Pancreas (tissue), 10 donors: ENCODE measurements at regions not wholly inside any gene's neighbourhood (a gene's known extent, or its start where the extent isn't known, plus 50 kb on each side); places are given as distances from the start of the nearest gene placed in this dataset.

ENCODE experiments used
- ATAC-seq, 4 donors: fragments of 200-7000 bp; cut with Tn5 transposase; one replicate each; pipeline versions ENCODE4 v1.8.0 to v1.9.1; 2020; ENCODE audit warnings: mild to moderate bottlenecking in 4 of 4, moderate library complexity in 4 of 4
- DNase-seq, 6 donors: peaks; one replicate each; pipeline ENCODE4 v3.0.0-alpha.2; 2020
- FAIRE-seq: peaks from 2 replicates; lab custom pipeline; 2012; peaks lifted over from hg19 to GRCh38; lab: Jason Lieb, UNC
- H3K27ac ChIP-seq, 4 donors: fragments of 200-600 bp; sonication (generic); 1 replicate in 3 of 4; 2 replicates in 1 of 4; pipeline versions ENCODE4 v1.5.0 to v1.8.0; 2020
- H3K27me3 ChIP-seq, 4 donors: fragments of 200-600 bp; one replicate each; pipeline ENCODE4 v1.8.0; 2021
- H3K36me3 ChIP-seq, 3 donors: fragments of 200-600 bp; sonication (generic) in 1 of 3; one replicate each; pipeline versions ENCODE4 v1.5.0 to v1.8.0; 2020 to 2021
- H3K4me1 ChIP-seq, 3 donors: fragments of 200-600 bp; one replicate each; pipeline ENCODE4 v1.8.0; 2021
- H3K4me3 ChIP-seq, 4 donors: fragments of 200-600 bp; sonication (generic) in 2 of 4; one replicate each; pipeline versions ENCODE4 v1.5.0 to v1.8.0; 2020 to 2021
- H3K9me3 ChIP-seq, 4 donors: fragments of 200-600 bp; one replicate each; pipeline ENCODE4 v1.8.0; 2021
- WGBS, 2 donors: extraction: QIAGEN DNeasy Blood & Tissue Kit; methylation state at CpG; one replicate each; pipeline ENCODE4 v1.1.7; 2013; 5-methylcytosine and 5-hydroxymethylcytosine counted together
- intact Hi-C, 3 donors: fragments of 100-400 bp; cut with DNase I; formaldehyde crosslinking; loops; one replicate each; pipeline versions ENCODE4 v1.11.1 to v1.14.2; 2022
- TF ChIP-seq, protein P1 (sequence below), 4 donors: fragments of 200-600 bp; sonication (generic) in 3 of 4; IDR thresholded peaks; one replicate each; pipeline versions ENCODE4 v1.5.0 to v1.8.0; 2021; ENCODE audit warnings: antibody characterized with exemption in 4 of 4
- donor health status: healthy with polysubstance abuse.
- donor health status: DM: no; HTN: no; CAD: no; lungs with moderate emphysema.
- donor health status: DM: no; HTN: no; CAD: no.
- donor health status: control.
- donor health status: control.
- donor health status: Bipolar disorder and iron deficiency.
- donor health status: DM: yes; HTN: yes; CAD: no.
- donor health status: DM: no; HTN: no; CAD: no.
- donor health status: DM: no; HTN: no; CAD: no.
- donor health status: DM: yes; HTN: yes; CAD: no.

DNA sequence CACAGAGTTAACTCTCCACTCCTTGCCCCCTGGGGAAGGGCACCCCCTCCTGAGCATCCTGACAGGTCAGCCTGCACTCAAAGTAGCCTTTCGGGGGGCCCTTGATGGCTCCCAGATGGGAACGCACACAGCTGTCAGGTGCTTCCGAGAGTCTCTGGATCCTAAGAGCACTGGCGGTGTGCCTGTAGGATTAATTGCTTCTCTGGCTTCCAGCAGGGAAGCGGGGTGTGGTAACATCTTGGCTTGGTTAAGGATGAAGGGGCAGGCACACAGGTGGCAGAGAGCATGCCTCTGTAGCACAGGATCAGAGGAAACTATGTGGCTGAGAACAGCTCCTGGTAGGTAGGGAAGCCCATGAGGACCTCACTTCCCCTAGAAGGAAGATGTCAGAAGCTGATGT is 199.8 kb downstream of the MIAT start:
- intact Hi-C loops, result no loop called here
- DNase-seq (no peak), ATAC-seq (no peak), FAIRE-seq (no peak)
- 76 to 83% methylated on average over 5 of the region's 5 CpGs for WGBS, 2 donors
- Histone ChIP-seq H3K27me3 (no peaks in the 10 kb centered on the region), H3K4me3 (no peak overlapping the region), H3K9me3 (no peaks in the 10 kb centered on the region), H3K27ac (no peak overlapping the region), H3K36me3 (no peaks in the 10 kb centered on the region), H3K4me1 (no peaks in the 10 kb centered on the region)
- TF ChIP-seq, protein P1, sequence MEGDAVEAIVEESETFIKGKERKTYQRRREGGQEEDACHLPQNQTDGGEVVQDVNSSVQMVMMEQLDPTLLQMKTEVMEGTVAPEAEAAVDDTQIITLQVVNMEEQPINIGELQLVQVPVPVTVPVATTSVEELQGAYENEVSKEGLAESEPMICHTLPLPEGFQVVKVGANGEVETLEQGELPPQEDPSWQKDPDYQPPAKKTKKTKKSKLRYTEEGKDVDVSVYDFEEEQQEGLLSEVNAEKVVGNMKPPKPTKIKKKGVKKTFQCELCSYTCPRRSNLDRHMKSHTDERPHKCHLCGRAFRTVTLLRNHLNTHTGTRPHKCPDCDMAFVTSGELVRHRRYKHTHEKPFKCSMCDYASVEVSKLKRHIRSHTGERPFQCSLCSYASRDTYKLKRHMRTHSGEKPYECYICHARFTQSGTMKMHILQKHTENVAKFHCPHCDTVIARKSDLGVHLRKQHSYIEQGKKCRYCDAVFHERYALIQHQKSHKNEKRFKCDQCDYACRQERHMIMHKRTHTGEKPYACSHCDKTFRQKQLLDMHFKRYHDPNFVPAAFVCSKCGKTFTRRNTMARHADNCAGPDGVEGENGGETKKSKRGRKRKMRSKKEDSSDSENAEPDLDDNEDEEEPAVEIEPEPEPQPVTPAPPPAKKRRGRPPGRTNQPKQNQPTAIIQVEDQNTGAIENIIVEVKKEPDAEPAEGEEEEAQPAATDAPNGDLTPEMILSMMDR (IDR thresholded peaks at IDR 0.05), result no peak

DNA sequence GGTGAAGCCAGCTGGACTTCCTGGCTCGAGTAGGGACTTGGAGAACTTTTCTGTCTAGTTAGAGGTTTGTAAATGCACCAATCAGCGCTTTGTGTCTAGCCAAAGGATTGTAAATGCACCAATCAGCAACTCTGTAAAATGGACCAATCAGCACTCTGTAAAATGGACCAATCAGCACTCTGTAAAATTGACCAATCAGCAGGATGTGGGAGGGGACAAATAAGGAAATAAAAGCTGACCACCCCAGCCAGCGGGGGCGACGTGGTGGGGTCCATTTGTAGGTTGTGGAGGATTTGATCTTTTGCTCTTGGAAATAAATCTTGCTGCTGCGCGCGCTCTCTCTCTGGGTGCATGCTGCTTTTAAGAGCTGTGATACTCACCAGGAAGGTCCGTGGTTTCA is 202.9 kb downstream of the MIAT start:
- Histone ChIP-seq H3K36me3 (no peaks in the 10 kb centered on the region), H3K9me3 (no peaks in the 10 kb centered on the region), H3K27me3 (no peaks in the 10 kb centered on the region), H3K4me3 (no peak overlapping the region), H3K4me1 (no peaks in the 10 kb centered on the region), H3K27ac (no peak overlapping the region)
- TF ChIP-seq, protein P1 (IDR thresholded peaks at IDR 0.05), result no peak
- FAIRE-seq (no peak), DNase-seq (no peak), ATAC-seq (no peak)
- intact Hi-C loops, result no loop called here
- 94 to 96% methylated on average over 9 of the region's 9 CpGs for WGBS, 2 donors

DNA sequence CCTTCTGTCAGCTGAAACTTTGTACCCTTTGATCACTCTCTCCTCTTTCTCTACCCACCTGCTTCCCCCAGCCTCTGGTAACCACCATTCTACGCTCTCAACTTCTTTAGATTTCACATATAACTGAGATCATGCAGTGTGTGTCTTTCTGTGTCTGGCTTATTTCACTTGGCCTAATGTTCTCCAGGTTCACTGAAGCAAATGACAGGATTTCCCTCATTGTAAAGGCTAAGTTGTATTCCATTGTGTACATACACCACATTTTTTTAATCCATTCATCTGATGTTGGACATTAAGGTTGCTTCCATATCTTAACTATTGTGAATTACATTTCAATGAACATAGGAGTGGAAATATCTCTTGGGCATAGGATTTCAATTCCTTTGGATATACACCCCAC is 207.6 kb downstream of the MIAT start:
- WGBS, 2 donors, result 96% methylated on average over 1 of the region's 1 CpG
- Histone ChIP-seq H3K27ac (no peak overlapping the region), H3K4me1 (no peaks in the 10 kb centered on the region), H3K9me3 (no peaks in the 10 kb centered on the region), H3K27me3 (no peaks in the 10 kb centered on the region), H3K36me3 (no peaks in the 10 kb centered on the region), H3K4me3 (no peak overlapping the region)
- no peak for ATAC-seq
- no peak for DNase-seq
- intact Hi-C loops, result no loop called here
- TF ChIP-seq, protein P1 (IDR thresholded peaks at IDR 0.05), result no peak
- FAIRE-seq, result no peak

DNA sequence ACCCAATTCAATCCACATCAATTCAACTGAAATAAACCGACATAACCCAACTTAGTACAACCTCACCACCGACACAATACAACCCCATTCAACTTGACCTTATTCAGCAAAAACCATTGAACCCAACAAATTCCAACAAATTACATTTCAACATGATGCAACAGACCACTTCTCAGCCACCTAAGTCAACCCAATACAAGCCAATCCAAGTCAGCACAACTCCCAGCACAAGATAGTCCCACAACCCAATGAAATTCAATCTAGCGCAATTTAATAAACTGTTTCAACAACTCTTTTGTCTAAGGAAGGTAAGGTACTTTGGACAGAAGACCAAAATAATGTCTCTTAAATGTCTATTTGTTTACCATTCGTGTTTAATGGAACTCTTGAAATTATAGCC is 226.0 kb downstream of the MIAT start:
- TF ChIP-seq, protein P1 (IDR thresholded peaks at IDR 0.05), result no peak
- FAIRE-seq (no peak), ATAC-seq (no peak), DNase-seq (no peak)
- H3K4me3 ChIP-seq, result no peak overlapping the region
- 94 to 96% methylated on average over 4 of the region's 4 CpGs for WGBS, 2 donors
- intact Hi-C loops, result no loop called here
- H3K9me3 ChIP-seq, result no peaks in the 10 kb centered on the region
- H3K4me1 ChIP-seq, result no peaks in the 10 kb centered on the region
- no peak overlapping the region for H3K27ac ChIP-seq
- no peaks in the 10 kb centered on the region for H3K27me3 ChIP-seq
- H3K36me3 ChIP-seq, result no peaks in the 10 kb centered on the region

DNA sequence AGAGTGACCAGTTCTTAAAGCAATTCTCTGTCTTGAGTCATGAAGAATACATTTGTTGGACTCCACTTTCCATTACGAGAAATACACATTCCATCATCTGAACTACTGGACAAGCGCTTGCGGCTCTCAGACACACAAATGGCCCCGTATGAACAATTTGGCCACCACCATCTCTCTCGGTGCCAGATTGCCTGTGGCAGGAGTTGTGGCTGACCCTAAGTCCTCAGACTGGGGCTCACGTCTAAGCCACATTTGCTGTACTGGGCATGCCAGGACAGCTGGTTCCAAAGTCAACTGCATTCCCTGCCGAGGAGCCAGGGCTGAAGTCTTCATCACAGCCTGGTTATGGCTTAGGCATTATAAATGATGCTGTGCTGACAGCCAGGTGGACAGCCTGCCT is 227.5 kb downstream of the MIAT start:
- DNase-seq (no peak), ATAC-seq (no peak), FAIRE-seq (no peak)
- no peaks in the 10 kb centered on the region for H3K27me3 ChIP-seq
- no peak overlapping the region for H3K27ac ChIP-seq
- no peaks in the 10 kb centered on the region for H3K36me3 ChIP-seq
- WGBS, 2 donors, result 91 to 94% methylated on average over 7 of the region's 7 CpGs
- no peaks in the 10 kb centered on the region for H3K4me1 ChIP-seq
- intact Hi-C loops, result no loop called here
- TF ChIP-seq, protein P1 (IDR thresholded peaks at IDR 0.05), result no peak
- H3K9me3 ChIP-seq, result no peaks in the 10 kb centered on the region
- H3K4me3 ChIP-seq, result no peak overlapping the region
